BLaER1 treated with 17β-estradiol and CSF1 and Interleukin-3, amounts not matched to agents 10 nM and 100 nM (cell line): ENCODE measurements at regions not wholly inside any gene's neighbourhood (a gene's known extent, or its start where the extent isn't known, plus 50 kb on each side); places are given as distances from the start of the nearest gene placed in this dataset.

ENCODE experiments used
- H3K27ac ChIP-seq, 11 experiments: shearing (Covaris generic); formaldehyde crosslinking; 2 replicates each; pipeline ENCODE4 v1.8.1; 2022
- H3K27me3 ChIP-seq, 11 experiments: shearing (Covaris generic); formaldehyde crosslinking; 2 replicates each; pipeline ENCODE4 v1.8.1; 2022
- H3K36me3 ChIP-seq, 11 experiments: shearing (Covaris generic); formaldehyde crosslinking; 2 replicates each; pipeline ENCODE4 v1.8.1; 2022
- H3K4me1 ChIP-seq, 10 experiments: shearing (Covaris generic); formaldehyde crosslinking; 2 replicates each; pipeline ENCODE4 v1.8.1; 2022
- H3K4me2 ChIP-seq, 11 experiments: shearing (Covaris generic); formaldehyde crosslinking; 2 replicates each; pipeline ENCODE4 v1.8.1; 2022
- H3K4me3 ChIP-seq, 10 experiments: shearing (Covaris generic); formaldehyde crosslinking; 2 replicates each; pipeline ENCODE4 v1.8.1; 2022
- H3K9ac ChIP-seq, 11 experiments: shearing (Covaris generic); formaldehyde crosslinking; 2 replicates each; pipeline ENCODE4 v1.8.1; 2022
- H3K9me3 ChIP-seq, 11 experiments: shearing (Covaris generic); formaldehyde crosslinking; replicated peaks in 1 of 11; 2 replicates each; pipeline ENCODE4 v1.8.1; 2022
- H4K20me1 ChIP-seq, 11 experiments: shearing (Covaris generic); formaldehyde crosslinking; 2 replicates each; pipeline ENCODE4 v1.8.1; 2022
- Cebpa-rat ChIP-seq, 11 experiments: shearing (Covaris generic); IDR thresholded peaks; 2 replicates each; pipeline ENCODE4 v1.8.1; 2022

- Histone ChIP-seq H3K9me3 (no peaks in the 10 kb centered on the region), H3K4me3 (no peak overlapping the region), H3K36me3 (no peaks in the 10 kb centered on the region), H3K9ac (no peak overlapping the region), H3K27ac (peak overlapping the region in 4 of 11 experiments; percentile 1 to 83 (median 34); a peak in 5 of 22 replicates), H3K4me2 (peak overlapping the region in 5 of 11 experiments; percentile 5 to 80 (median 68); a peak in 9 of 22 replicates), H3K4me1 (peaks cover 0 to 75% (median 12%) of the 10 kb centered on the region in 10 experiments; a peak in 13 of 20 replicates), H3K27me3 (no peaks in the 10 kb centered on the region), H4K20me1 (no peaks in the 10 kb centered on the region)
- no peak for TF ChIP-seq Cebpa-rat (IDR thresholded peaks at IDR 0.05)
Measured at GRCh38 chr2:215750763-215751162, 262.6 kb downstream of the MREG start.

GRCh38 chr2:215749092-215749957 is 264.0 kb downstream of the MREG start:
- Histone ChIP-seq H4K20me1 (no peaks in the 10 kb centered on the region), H3K4me1 (peaks cover 0 to 77% (median 12%) of the 10 kb centered on the region in 10 experiments; a peak in 13 of 20 replicates), H3K9me3 (no peaks in the 10 kb centered on the region), H3K4me2 (peak overlapping the region in 5 of 11 experiments; percentile 34 to 80 (median 68); a peak in 10 of 22 replicates), H3K4me3 (no peak overlapping the region), H3K36me3 (no peaks in the 10 kb centered on the region), H3K27me3 (no peaks in the 10 kb centered on the region), H3K27ac (peak overlapping the region in 5 of 11 experiments; percentile 24 to 83 (median 66); a peak in 8 of 22 replicates), H3K9ac (peak overlapping the region in 3 of 11 experiments; percentile 23 to 67 (median 44); a peak in 5 of 22 replicates)
- TF ChIP-seq Cebpa-rat (IDR thresholded peaks at IDR 0.05) = no peak

DNA sequence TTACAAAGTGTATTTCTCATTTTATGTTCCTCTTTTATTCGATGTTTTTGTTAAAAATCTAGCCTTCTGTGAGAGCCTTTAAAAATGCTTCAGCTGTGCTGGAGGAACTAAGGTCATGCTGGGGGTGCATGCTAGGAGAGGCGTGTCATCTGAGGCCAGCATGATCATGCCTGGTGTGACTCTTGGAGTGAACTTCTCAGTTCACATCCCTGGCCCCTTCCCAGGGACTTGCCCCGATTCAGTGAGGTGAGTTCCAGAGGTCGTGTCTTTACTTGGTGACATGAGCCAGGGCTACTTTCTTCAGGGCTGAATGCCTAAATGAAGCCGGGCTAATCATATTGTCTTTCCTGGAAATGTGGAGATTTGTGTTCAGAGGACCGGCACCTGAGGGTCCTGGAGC is 264.9 kb downstream of the MREG start:
- Histone ChIP-seq H3K4me2 (peak overlapping the region in 3 of 11 experiments; percentile 68 to 80 (median 77); a peak in 6 of 22 replicates), H3K27me3 (no peaks in the 10 kb centered on the region), H3K4me1 (peaks cover 0 to 85% (median 12%) of the 10 kb centered on the region in 10 experiments; a peak in 13 of 20 replicates), H3K9ac (peak overlapping the region in 2 of 11 experiments; percentile 6 to 67; a peak in 3 of 22 replicates), H3K4me3 (no peak overlapping the region), H3K27ac (peak overlapping the region in 5 of 11 experiments; percentile 3 to 83 (median 66); a peak in 9 of 22 replicates), H4K20me1 (no peaks in the 10 kb centered on the region), H3K36me3 (no peaks in the 10 kb centered on the region), H3K9me3 (no peaks in the 10 kb centered on the region)
- no peak for TF ChIP-seq Cebpa-rat (IDR thresholded peaks at IDR 0.05)

- Histone ChIP-seq H3K4me2 (peak overlapping the region in 4 of 11 experiments; percentile 44 to 80 (median 72); a peak in 7 of 22 replicates), H3K27ac (peak overlapping the region in 1 of 11 experiments; percentile 23; a peak in 1 of 22 replicates), H3K27me3 (no peaks in the 10 kb centered on the region), H3K9me3 (no peaks in the 10 kb centered on the region), H3K9ac (no peak overlapping the region), H4K20me1 (no peaks in the 10 kb centered on the region), H3K4me3 (no peak overlapping the region), H3K4me1 (peaks cover 0 to 99% (median 15%) of the 10 kb centered on the region in 10 experiments; a peak in 13 of 20 replicates), H3K36me3 (no peaks in the 10 kb centered on the region)
- TF ChIP-seq Cebpa-rat (IDR thresholded peaks at IDR 0.05) = no peak
Measured at GRCh38 chr2:215746887-215747615, 266.3 kb downstream of the MREG start.

DNA sequence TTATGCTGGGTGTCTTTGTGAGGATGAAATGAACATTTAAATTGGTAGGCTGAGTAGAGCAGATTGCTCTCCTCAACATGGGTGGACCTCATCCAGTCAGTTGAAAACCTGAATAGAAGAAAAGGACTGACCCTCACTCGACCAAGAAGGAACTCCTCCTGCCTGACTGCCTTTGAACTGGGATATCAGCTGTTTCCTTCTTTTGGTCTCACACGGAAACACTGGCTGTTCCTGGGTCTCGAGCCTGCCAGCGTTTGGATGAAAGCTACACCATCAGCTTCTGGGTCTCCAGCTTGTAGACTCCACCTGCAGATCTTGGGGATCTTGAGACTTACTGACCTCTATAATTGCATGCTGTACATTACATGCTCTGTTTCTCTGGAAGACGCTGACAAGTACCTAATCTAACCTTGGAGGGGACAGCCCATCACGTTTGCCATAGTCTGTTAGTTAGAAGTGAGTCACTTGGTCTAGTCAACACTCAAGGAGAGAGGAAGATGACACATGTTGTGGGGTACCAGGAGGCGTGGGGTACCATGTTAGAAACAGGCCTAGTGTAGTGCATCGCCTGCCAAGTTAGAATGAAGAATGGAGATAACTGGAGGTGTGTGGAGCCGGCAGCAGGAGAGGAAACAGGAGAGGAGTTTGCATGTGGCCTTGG is 267.0 kb downstream of the MREG start:
- no peak overlapping the region for H3K4me3 ChIP-seq
- no peaks in the 10 kb centered on the region for H3K27me3 ChIP-seq

DNA sequence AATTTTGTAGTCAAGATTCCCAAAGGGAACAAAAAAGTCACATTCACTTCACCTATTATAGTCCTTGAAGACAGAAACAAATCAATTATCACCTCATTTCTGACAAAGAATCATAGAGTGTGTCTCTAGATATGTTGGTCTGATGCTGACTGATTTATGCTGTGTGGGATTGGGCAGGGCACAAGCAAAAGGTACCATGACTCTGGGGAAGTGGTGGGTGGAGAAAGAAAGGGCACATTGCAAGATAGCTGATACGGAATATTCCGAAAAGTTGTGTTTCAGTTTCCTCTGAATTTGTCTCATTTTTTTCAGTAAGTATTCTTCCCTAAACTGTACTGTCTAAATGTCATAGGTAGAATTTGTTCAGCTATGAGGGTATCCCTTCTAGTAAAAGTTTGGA is 268.0 kb downstream of the MREG start:
- TF ChIP-seq Cebpa-rat (IDR thresholded peaks at IDR 0.05) = no peak
- H3K4me1 ChIP-seq = peaks cover 0 to 100% (median 11%) of the 10 kb centered on the region in 10 experiments; a peak in 13 of 20 replicates

More for the DNA sequence above, 267.0 kb downstream of the MREG start:
- Histone ChIP-seq H3K9ac (no peak overlapping the region), H3K36me3 (no peaks in the 10 kb centered on the region), H3K27ac (peak overlapping the region in 2 of 11 experiments; percentile 28 to 32; a peak in 3 of 22 replicates), H3K4me1 (peaks cover 0 to 100% (median 15%) of the 10 kb centered on the region in 10 experiments; a peak in 13 of 20 replicates), H4K20me1 (no peaks in the 10 kb centered on the region), H3K9me3 (no peaks in the 10 kb centered on the region), H3K4me2 (peak overlapping the region in 7 of 11 experiments; percentile 1 to 80 (median 59); a peak in 11 of 22 replicates)
- no peak for TF ChIP-seq Cebpa-rat (IDR thresholded peaks at IDR 0.05)

GRCh38 chr2:215744514-215744913 is 268.8 kb downstream of the MREG start:
- Histone ChIP-seq H3K4me3 (no peak overlapping the region), H4K20me1 (no peaks in the 10 kb centered on the region), H3K27ac (no peak overlapping the region), H3K9me3 (peaks cover 0 to 4% (median 0%) of the 10 kb centered on the region in 11 experiments; a peak in 1 of 22 replicates), H3K27me3 (no peaks in the 10 kb centered on the region), H3K4me1 (peaks cover 0 to 100% (median 11%) of the 10 kb centered on the region in 10 experiments; a peak in 13 of 20 replicates), H3K4me2 (peak overlapping the region in 1 of 11 experiments; percentile 80; a peak in 2 of 22 replicates), H3K36me3 (no peaks in the 10 kb centered on the region), H3K9ac (no peak overlapping the region)
- no peak for TF ChIP-seq Cebpa-rat (IDR thresholded peaks at IDR 0.05)

More for the DNA sequence above, 268.0 kb downstream of the MREG start:
- Histone ChIP-seq H4K20me1 (no peaks in the 10 kb centered on the region), H3K9me3 (no peaks in the 10 kb centered on the region), H3K36me3 (no peaks in the 10 kb centered on the region), H3K27me3 (no peaks in the 10 kb centered on the region), H3K9ac (no peak overlapping the region), H3K27ac (peak overlapping the region in 1 of 11 experiments; percentile 32; a peak in 1 of 22 replicates), H3K4me3 (no peak overlapping the region), H3K4me2 (peak overlapping the region in 3 of 11 experiments; percentile 68 to 80 (median 77); a peak in 6 of 22 replicates)

- Histone ChIP-seq H3K4me2 (peak overlapping the region in 5 of 11 experiments; percentile 26 to 80 (median 65); a peak in 10 of 22 replicates), H3K36me3 (no peaks in the 10 kb centered on the region), H4K20me1 (no peaks in the 10 kb centered on the region), H3K27me3 (no peaks in the 10 kb centered on the region), H3K27ac (peak overlapping the region in 5 of 11 experiments; percentile 13 to 56 (median 40); a peak in 7 of 22 replicates), H3K9me3 (peaks cover 0 to 18% (median 0%) of the 10 kb centered on the region in 11 experiments; a peak in 4 of 22 replicates), H3K4me1 (peaks cover 0 to 100% (median 14%) of the 10 kb centered on the region in 10 experiments; a peak in 13 of 20 replicates), H3K9ac (no peak overlapping the region; a peak in 2 of 22 replicates), H3K4me3 (no peak overlapping the region)
- TF ChIP-seq Cebpa-rat (IDR thresholded peaks at IDR 0.05) = no peak
Measured at GRCh38 chr2:215743066-215743465, 270.3 kb downstream of the MREG start.
